WERI-Rb-1 (cell line): ENCODE measurements at regions not wholly inside any gene's neighbourhood (a gene's known extent, or its start where the extent isn't known, plus 50 kb on each side); places are given as distances from the start of the nearest gene placed in this dataset.

ENCODE experiments used
- DNase-seq: peaks from one replicate; pipeline ENCODE4 v3.0.0-alpha.2; 2020
- H3K27ac ChIP-seq: fragments of 250-450 bp; sonication (Bioruptor Pico); 2 replicates; pipeline ENCODE4 v1.5.1; 2020; ENCODE audit warnings: mild to moderate bottlenecking, moderate library complexity
- H3K27me3 ChIP-seq: fragments of 250-450 bp; sonication (Bioruptor Pico); 2 replicates; pipeline ENCODE4 v1.5.1; 2021; ENCODE audit warnings: mild to moderate bottlenecking, low read depth, moderate library complexity; ENCODE audit not compliant: insufficient read depth, severe bottlenecking
- H3K36me3 ChIP-seq: fragments of 250-450 bp; sonication (Bioruptor Pico); 2 replicates; pipeline ENCODE4 v1.5.1; 2020; ENCODE audit warnings: mild to moderate bottlenecking, moderate library complexity
- H3K4me3 ChIP-seq: 2 replicates; pipeline ENCODE4 v1.5.1; 2011; ENCODE audit warnings: low read depth, mild to moderate bottlenecking, control low read depth, low read length
- H3K9me3 ChIP-seq: fragments of 250-450 bp; sonication (Bioruptor Pico); 2 replicates; pipeline ENCODE4 v1.5.1; 2021; ENCODE audit warnings: mild to moderate bottlenecking, moderate library complexity; ENCODE audit not compliant: severe bottlenecking
- TF ChIP-seq, protein P1 (sequence below): IDR thresholded peaks from 2 replicates; pipeline ENCODE4 v1.5.1; 2011; ENCODE audit warnings: low read depth, mild to moderate bottlenecking, control low read depth, inconsistent platforms, low read length

GRCh38 chr3:118497274-118497673 is 537.4 kb downstream of the IGSF11 start:
- Histone ChIP-seq H3K27ac (no peak overlapping the region), H3K36me3 (no peaks in the 10 kb centered on the region), H3K4me3 (no peak overlapping the region), H3K9me3 (no peaks in the 10 kb centered on the region), H3K27me3 (peaks cover 45% of the 10 kb centered on the region)
- TF ChIP-seq, protein P1, sequence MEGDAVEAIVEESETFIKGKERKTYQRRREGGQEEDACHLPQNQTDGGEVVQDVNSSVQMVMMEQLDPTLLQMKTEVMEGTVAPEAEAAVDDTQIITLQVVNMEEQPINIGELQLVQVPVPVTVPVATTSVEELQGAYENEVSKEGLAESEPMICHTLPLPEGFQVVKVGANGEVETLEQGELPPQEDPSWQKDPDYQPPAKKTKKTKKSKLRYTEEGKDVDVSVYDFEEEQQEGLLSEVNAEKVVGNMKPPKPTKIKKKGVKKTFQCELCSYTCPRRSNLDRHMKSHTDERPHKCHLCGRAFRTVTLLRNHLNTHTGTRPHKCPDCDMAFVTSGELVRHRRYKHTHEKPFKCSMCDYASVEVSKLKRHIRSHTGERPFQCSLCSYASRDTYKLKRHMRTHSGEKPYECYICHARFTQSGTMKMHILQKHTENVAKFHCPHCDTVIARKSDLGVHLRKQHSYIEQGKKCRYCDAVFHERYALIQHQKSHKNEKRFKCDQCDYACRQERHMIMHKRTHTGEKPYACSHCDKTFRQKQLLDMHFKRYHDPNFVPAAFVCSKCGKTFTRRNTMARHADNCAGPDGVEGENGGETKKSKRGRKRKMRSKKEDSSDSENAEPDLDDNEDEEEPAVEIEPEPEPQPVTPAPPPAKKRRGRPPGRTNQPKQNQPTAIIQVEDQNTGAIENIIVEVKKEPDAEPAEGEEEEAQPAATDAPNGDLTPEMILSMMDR: no peak
- no peak for DNase-seq

- no peak overlapping the region for H3K4me3 ChIP-seq
- TF ChIP-seq, protein P1: no peak
- no peak overlapping the region for H3K27ac ChIP-seq
- no peak for DNase-seq
- no peaks in the 10 kb centered on the region for H3K36me3 ChIP-seq
- H3K9me3 ChIP-seq: no peaks in the 10 kb centered on the region
- H3K27me3 ChIP-seq: peaks cover 63% of the 10 kb centered on the region
Observed at GRCh38 chr3:118501152-118501551, 533.5 kb downstream of the IGSF11 start.

GRCh38 chr3:118504906-118505305 is 529.7 kb downstream of the IGSF11 start:
- Histone ChIP-seq H3K36me3 (no peaks in the 10 kb centered on the region), H3K27ac (no peak overlapping the region), H3K27me3 (peaks cover 64% of the 10 kb centered on the region), H3K4me3 (no peak overlapping the region), H3K9me3 (no peaks in the 10 kb centered on the region)
- no peak for DNase-seq
- TF ChIP-seq, protein P1: no peak

GRCh38 chr3:118505784-118506183 is 528.9 kb downstream of the IGSF11 start:
- no peaks in the 10 kb centered on the region for H3K36me3 ChIP-seq
- H3K4me3 ChIP-seq: no peak overlapping the region
- peaks cover 65% of the 10 kb centered on the region for H3K27me3 ChIP-seq
- TF ChIP-seq, protein P1: no peak
- no peak for DNase-seq
- no peak overlapping the region for H3K27ac ChIP-seq
- no peaks in the 10 kb centered on the region for H3K9me3 ChIP-seq

DNA sequence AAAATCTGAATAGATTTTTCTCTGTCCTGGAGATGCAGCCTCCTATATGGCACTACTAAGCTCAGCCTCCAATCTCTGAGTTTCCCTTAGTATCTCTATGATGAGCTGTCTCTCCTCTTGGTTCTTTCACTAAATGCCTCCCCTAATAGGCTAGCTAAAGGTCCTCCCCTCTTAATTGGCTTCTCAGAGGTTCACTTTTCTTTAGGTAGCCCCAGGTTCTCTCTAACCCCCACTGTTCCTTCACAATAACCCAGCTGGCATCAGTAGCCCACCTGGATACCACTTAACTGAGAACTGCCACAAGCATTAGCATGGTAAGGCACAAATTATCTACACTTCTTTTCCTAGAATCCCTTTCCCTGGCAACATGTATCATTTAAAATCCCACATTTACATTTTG is 523.2 kb downstream of the IGSF11 start:
- Histone ChIP-seq H3K9me3 (no peaks in the 10 kb centered on the region), H3K27ac (no peak overlapping the region), H3K27me3 (peaks cover 36% of the 10 kb centered on the region), H3K4me3 (no peak overlapping the region), H3K36me3 (no peaks in the 10 kb centered on the region)
- no peak for DNase-seq
- TF ChIP-seq, protein P1: no peak

DNA sequence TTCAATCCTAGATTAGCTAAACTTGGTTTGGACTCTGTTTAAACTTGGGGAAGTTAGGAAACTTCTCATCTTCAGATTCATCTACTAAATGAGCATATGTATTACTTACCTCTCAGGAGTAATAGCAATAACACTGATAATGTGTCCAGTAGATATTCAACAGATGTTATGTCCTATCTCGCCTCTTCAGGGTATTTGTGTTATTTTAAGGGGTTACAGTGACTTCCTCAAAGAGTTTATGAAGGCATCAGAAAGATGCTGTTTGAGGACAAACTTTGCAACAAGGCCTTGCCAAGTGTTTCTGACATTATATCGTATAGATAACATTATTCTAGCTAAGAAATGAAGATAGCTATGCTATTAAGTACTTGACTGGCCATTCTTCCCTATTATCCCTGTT is 522.3 kb downstream of the IGSF11 start:
- peaks cover 36% of the 10 kb centered on the region for H3K27me3 ChIP-seq
- H3K4me3 ChIP-seq: no peak overlapping the region
- no peak overlapping the region for H3K27ac ChIP-seq
- DNase-seq: no peak
- no peaks in the 10 kb centered on the region for H3K9me3 ChIP-seq
- H3K36me3 ChIP-seq: no peaks in the 10 kb centered on the region
- TF ChIP-seq, protein P1: no peak
